IMR-90 (cell line): ENCODE measurements at regions not wholly inside any gene's neighbourhood (a gene's known extent, or its start where the extent isn't known, plus 50 kb on each side); places are given as distances from the start of the nearest gene placed in this dataset.

Experiments used
- ATAC-seq: fragments of 200-7000 bp; cut with Tn5 transposase; 2 replicates; pipeline ENCODE4 v1.9.1; 2020; ENCODE audit warnings: low read depth, mild to moderate bottlenecking, moderate library complexity
- BruUV-seq: library from RNA; stranded (reverse); fragments of 400-500 nt; replicated peaks from 2 replicates; lab custom pipeline; 2021; lab: Mats Ljungman, UMichigan
- CTCF ChIA-PET: fragments of 300-600 bp; formaldehyde crosslinking; extraction: SDS; loops from one replicate; lab custom pipeline; 2021; ENCODE audit warnings: antibody characterized with exemption; lab: Yijun Ruan, JAX
- POLR2A ChIA-PET: fragments of 300-600 bp; sonication (Branson Sonifier 250); formaldehyde crosslinking; loops from one replicate; lab custom pipeline; 2022; ENCODE audit warnings: antibody characterized with exemption; ENCODE audit not compliant: unreplicated experiment; lab: Charles Lee
- DNase-seq: peaks from one replicate; pipeline ENCODE4 v3.0.0; 2013
- H2AFZ ChIP-seq: replicated peaks from 2 replicates; pipeline ENCODE3; 2013; ENCODE audit warnings: low read length, mild to moderate bottlenecking; ENCODE audit not compliant: poor library complexity
- H2AK5ac ChIP-seq: 2 replicates; pipeline ENCODE4 v1.6.1; 2013; ENCODE audit warnings: low read depth, low read length, inconsistent platforms
- H2AK9ac ChIP-seq: replicated peaks from 2 replicates; pipeline ENCODE3; 2013; ENCODE audit warnings: mild to moderate bottlenecking, low read depth, low read length, moderate library complexity; ENCODE audit not compliant: poor library complexity
- H2BK120ac ChIP-seq: 2 replicates; pipeline ENCODE4 v1.6.1; 2013; ENCODE audit warnings: low read depth, low read length, inconsistent platforms
- H2BK15ac ChIP-seq: 3 replicates; pipeline ENCODE4 v1.6.1; 2013; ENCODE audit warnings: low read depth, low read length, inconsistent platforms
- H2BK20ac ChIP-seq: 2 replicates; pipeline ENCODE4 v1.6.1; 2013; ENCODE audit warnings: low read depth, mild to moderate bottlenecking, inconsistent platforms, low read length, moderate library complexity
- H2BK5ac ChIP-seq: 2 replicates; pipeline ENCODE4 v1.6.1; 2013; ENCODE audit warnings: mild to moderate bottlenecking, low read depth, low read length, inconsistent platforms; ENCODE audit not compliant: poor library complexity, severe bottlenecking
- H3K14ac ChIP-seq: replicated peaks from 2 replicates; pipeline ENCODE4 v1.6.1; 2013; ENCODE audit warnings: low read depth, low read length, inconsistent platforms
- H3K18ac ChIP-seq: 2 replicates; pipeline ENCODE4 v1.6.1; 2013; ENCODE audit warnings: low read depth, low read length, control low read depth
- H3K23ac ChIP-seq: 2 replicates; pipeline ENCODE4 v1.6.1; 2013; ENCODE audit warnings: low read depth, low read length, inconsistent platforms
- H3K27ac ChIP-seq: 2 replicates; pipeline ENCODE4 v1.5.1; 2013; ENCODE audit warnings: mild to moderate bottlenecking, control low read depth, low read length; ENCODE audit not compliant: insufficient read depth
- H3K27me3 ChIP-seq: 2 replicates; pipeline ENCODE4 v1.6.1; 2013; ENCODE audit warnings: low read length; ENCODE audit not compliant: control insufficient read depth, insufficient read depth
- H3K36me3 ChIP-seq: 2 replicates; pipeline ENCODE4 v1.6.1; 2013; ENCODE audit warnings: low read length, mixed read lengths; ENCODE audit not compliant: control insufficient read depth, insufficient read depth
- H3K4ac ChIP-seq: 2 replicates; pipeline ENCODE4 v1.6.1; 2013; ENCODE audit warnings: low read depth, low read length, inconsistent platforms
- H3K4me1 ChIP-seq: 2 replicates; pipeline ENCODE4 v1.6.1; 2013; ENCODE audit warnings: low read length, mixed read lengths; ENCODE audit not compliant: control insufficient read depth, insufficient read depth
- H3K4me2 ChIP-seq: 2 replicates; pipeline ENCODE4 v1.6.1; 2013; ENCODE audit warnings: low read depth, mild to moderate bottlenecking, control low read depth, low read length, moderate library complexity
- H3K4me3 ChIP-seq: 2 replicates; pipeline ENCODE4 v1.5.1; 2013; ENCODE audit warnings: low read depth, mild to moderate bottlenecking, control low read depth, low read length, moderate library complexity; ENCODE audit not compliant: insufficient read depth
- H3K56ac ChIP-seq: 2 replicates; pipeline ENCODE4 v1.6.1; 2013; ENCODE audit warnings: low read length, inconsistent platforms; ENCODE audit not compliant: insufficient read depth; ENCODE audit errors: extremely low read depth
- H3K79me1 ChIP-seq, 2 experiments: 2 replicates each; pipeline ENCODE4 v1.6.1; 2013; ENCODE audit warnings: low read length in 2 of 2, inconsistent platforms in 1 of 2, low read depth in 1 of 2
- H3K9ac ChIP-seq: 2 replicates; pipeline ENCODE4 v1.6.1; 2013; ENCODE audit warnings: low read depth, low read length, control low read depth
- H3K9me1 ChIP-seq: 2 replicates; pipeline ENCODE4 v1.6.1; 2013; ENCODE audit warnings: low read length, inconsistent platforms; ENCODE audit not compliant: insufficient read depth
- H3K9me3 ChIP-seq: 2 replicates; pipeline ENCODE4 v1.6.1; 2013; ENCODE audit warnings: low read length; ENCODE audit not compliant: control insufficient read depth, insufficient read depth
- H4K20me1 ChIP-seq: 2 replicates; pipeline ENCODE4 v1.6.1; 2013; ENCODE audit warnings: low read length, inconsistent platforms; ENCODE audit not compliant: insufficient read depth
- H4K5ac ChIP-seq: 2 replicates; pipeline ENCODE4 v1.6.1; 2013; ENCODE audit warnings: mild to moderate bottlenecking, low read depth, low read length, control low read depth
- H4K8ac ChIP-seq, 2 experiments: 2 replicates each; pipeline ENCODE4 v1.6.1; 2013; ENCODE audit warnings: low read depth in 2 of 2, low read length in 2 of 2, control low read depth in 1 of 2, inconsistent platforms in 1 of 2
- H4K91ac ChIP-seq: 2 replicates; pipeline ENCODE4 v1.6.1; 2013; ENCODE audit warnings: low read depth, low read length, inconsistent platforms; ENCODE audit not compliant: insufficient read depth
- CEBPB ChIP-seq: IDR thresholded peaks from 2 replicates; pipeline ENCODE4 v1.6.1; 2012; ENCODE audit warnings: low read depth, low read length, improper control_type of control experiment
- MAFK ChIP-seq: IDR thresholded peaks from 2 replicates; pipeline ENCODE4 v1.6.1; 2012; ENCODE audit warnings: low read depth, low read length, improper control_type of control experiment
- POLR2A ChIP-seq: IDR thresholded peaks from 2 replicates; pipeline ENCODE4 v1.6.1; 2012; ENCODE audit warnings: mild to moderate bottlenecking, low read depth, low read length
- RAD21 ChIP-seq: IDR thresholded peaks from 2 replicates; pipeline ENCODE4 v1.6.1; 2012; ENCODE audit warnings: low read length, improper control_type of control experiment
- WGBS, 2 experiments: methylation state at CpG; one replicate each; pipeline versions ENCODE4 v1.1.5 to v1.1.7; 2013; ENCODE audit warnings: missing lambda C conversion rate in 2 of 2; ENCODE audit not compliant: insufficient read length in 1 of 2; ENCODE audit errors: extremely low coverage in 2 of 2; 5-methylcytosine and 5-hydroxymethylcytosine counted together
- dilution Hi-C: fragments of 300-500 bp; cut with HindIII; formaldehyde crosslinking; loops from one replicate; pipeline ENCODE4 v1.14.3; 2018; ENCODE audit warnings: low sequenced_read_pairs; ENCODE audit not compliant: unreplicated experiment
- in situ Hi-C: fragments of 300-500 bp; cut with MboI; formaldehyde crosslinking; loops from 3 replicates; pipeline ENCODE4 v1.14.3; 2019; ENCODE audit warnings: low sequenced_read_pairs, inconsistent platforms, mixed read lengths
- intact Hi-C: fragments of 100-400 bp; cut with micrococcal nuclease; formaldehyde crosslinking; loops from 2 replicates; pipeline ENCODE4 v1.10.0; 2022

GRCh38 chr9:87010626-87011025 is 63.3 kb upstream of the GAS1 start:
- intact Hi-C loops = no loop called here
- no TSS peak for BruUV-seq
- peaks cover 4% of the 10 kb centered on the region; the same call in 1 of the 2 replicates for H3K4me1 ChIP-seq
- POLR2A ChIA-PET = no interaction called here
- no peak overlapping the region for H3K4me3 ChIP-seq
- H3K23ac ChIP-seq = no peak overlapping the region
- H3K9ac ChIP-seq = no peak overlapping the region
- no peak overlapping the region for H2BK5ac ChIP-seq
- peaks cover 3% of the 10 kb centered on the region; the same call in 1 of the 2 replicates for H3K27me3 ChIP-seq
- CTCF ChIA-PET = no interaction called here
- H3K14ac ChIP-seq = no peak overlapping the region
- H3K4ac ChIP-seq = no peak overlapping the region
- H3K27ac ChIP-seq = no peak overlapping the region
- no peak overlapping the region for H4K91ac ChIP-seq
- H2AFZ ChIP-seq = no peak overlapping the region
- no peaks in the 10 kb centered on the region for H3K36me3 ChIP-seq
- H4K5ac ChIP-seq = no peak overlapping the region
- H3K79me1 ChIP-seq = no peaks in the 10 kb centered on the region
- H3K9me3 ChIP-seq = no peaks in the 10 kb centered on the region
- no peaks in the 10 kb centered on the region for H3K9me1 ChIP-seq
- ATAC-seq (no peak), DNase-seq (no peak)
- H3K18ac ChIP-seq = no peak overlapping the region
- no peak overlapping the region for H3K56ac ChIP-seq
- 20% methylated on average over 1 of the region's 3 CpGs; no CpG with 5 or more reads in 1 of the 2 experiments for WGBS, 2 experiments
- in situ Hi-C loops = no loop called here
- H3K4me2 ChIP-seq = no peak overlapping the region
- H2BK120ac ChIP-seq = no peak overlapping the region
- H2AK9ac ChIP-seq = no peak overlapping the region
- dilution Hi-C loops = no loop called here
- H2AK5ac ChIP-seq = no peak overlapping the region
- no peak for TF ChIP-seq CEBPB
- TF ChIP-seq POLR2A = no peak
- TF ChIP-seq RAD21 = no peak
- no peak for TF ChIP-seq MAFK
- no peak overlapping the region for H2BK15ac ChIP-seq
- H4K20me1 ChIP-seq = no peaks in the 10 kb centered on the region
- no peak overlapping the region for H4K8ac ChIP-seq
- no peak overlapping the region for H2BK20ac ChIP-seq
